DMS79 (cell line): ENCODE measurements at regions not wholly inside any gene's neighbourhood (a gene's known extent, or its start where the extent isn't known, plus 50 kb on each side); places are given as distances from the start of the nearest gene placed in this dataset.

ENCODE experiments used
- DNase-seq: peaks from one replicate; lab custom pipeline; 2025; lab: John Stamatoyannopoulos, UW

DNA sequence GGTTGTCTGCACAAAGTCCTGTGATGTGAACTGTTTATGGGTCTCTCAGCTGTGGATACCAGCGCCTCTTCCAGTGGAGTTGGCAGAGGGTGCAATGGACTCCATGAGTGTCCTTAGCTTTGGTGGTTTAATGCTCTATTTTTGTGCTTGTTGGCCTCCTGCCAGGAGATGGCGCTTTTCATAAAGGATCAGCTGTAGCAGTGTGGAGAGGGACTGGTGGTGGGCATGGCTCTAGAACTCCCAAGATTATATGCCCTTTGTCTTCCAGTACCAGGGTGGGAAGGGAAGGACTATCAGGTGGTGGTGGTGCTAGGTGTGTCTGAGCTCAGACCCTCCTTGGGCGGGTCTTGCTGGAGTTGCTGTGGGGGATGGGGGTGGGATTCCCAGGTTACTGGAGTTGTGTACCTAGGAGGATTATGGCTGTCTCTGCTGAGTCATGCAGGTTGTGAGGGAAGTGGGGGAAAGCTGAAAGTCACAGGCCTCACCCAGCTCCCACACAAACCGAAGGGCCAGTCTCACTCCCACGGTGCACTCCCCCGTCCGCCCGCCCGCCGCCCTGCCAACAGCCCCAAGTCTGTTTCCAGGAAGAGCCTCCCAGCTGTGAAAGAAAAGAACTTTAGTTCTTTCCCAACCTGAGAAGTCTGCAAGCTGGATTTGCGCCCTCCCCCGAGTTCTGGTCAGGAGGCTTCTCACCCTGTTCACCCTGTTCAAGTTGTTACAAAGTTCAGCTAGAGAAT lies 108.1 kb downstream of the MARCO start:
- no peak for DNase-seq
